NCI-H2107 (cell line): ENCODE measurements at regions not wholly inside any gene's neighbourhood (a gene's known extent, or its start where the extent isn't known, plus 50 kb on each side); places are given as distances from the start of the nearest gene placed in this dataset.

Experiments used
- DNase-seq: peaks from one replicate; lab custom pipeline; 2025; lab: John Stamatoyannopoulos, UW

- DNase-seq, result no peak
Measured at GRCh38 chr16:48936811-48937210, 326.8 kb upstream of the N4BP1 start.

- DNase-seq, result no peak
Measured at GRCh38 chr16:48932216-48932855, 322.4 kb upstream of the N4BP1 start.

GRCh38 chr16:48930951-48931553 lies 321.1 kb upstream of the N4BP1 start:
- no peak for DNase-seq

- no peak for DNase-seq
Measured at GRCh38 chr16:48919791-48920190, 309.8 kb upstream of the N4BP1 start.

- DNase-seq, result no peak
Measured at GRCh38 chr16:48918520-48919258, 308.7 kb upstream of the N4BP1 start.

- no peak for DNase-seq
Measured at GRCh38 chr16:48916566-48916965, 306.6 kb upstream of the N4BP1 start.

GRCh38 chr16:48914070-48914469 lies 304.1 kb upstream of the N4BP1 start:
- DNase-seq, result no peak

GRCh38 chr16:48913384-48913783 lies 303.4 kb upstream of the N4BP1 start:
- DNase-seq, result no peak

- DNase-seq, result no peak
Measured at GRCh38 chr16:48912360-48912759, 302.4 kb upstream of the N4BP1 start.

GRCh38 chr16:48911700-48912099 lies 301.7 kb upstream of the N4BP1 start:
- DNase-seq, result no peak

- DNase-seq, result no peak
Measured at GRCh38 chr16:48910214-48910613, 300.2 kb upstream of the N4BP1 start.

- DNase-seq, result no peak
Measured at GRCh38 chr16:48909231-48909630, 299.3 kb upstream of the N4BP1 start.

- DNase-seq, result no peak
Measured at GRCh38 chr16:48907906-48908634, 298.1 kb upstream of the N4BP1 start.

GRCh38 chr16:48905632-48906505 lies 295.9 kb upstream of the N4BP1 start:
- DNase-seq, result no peak

GRCh38 chr16:48904333-48904732 lies 294.4 kb upstream of the N4BP1 start:
- DNase-seq, result no peak

GRCh38 chr16:48903039-48903438 lies 293.1 kb upstream of the N4BP1 start:
- DNase-seq, result no peak

- no peak for DNase-seq
Measured at GRCh38 chr16:48901712-48902374, 291.9 kb upstream of the N4BP1 start.

- DNase-seq, result no peak
Measured at GRCh38 chr16:48899500-48899899, 289.5 kb upstream of the N4BP1 start.

GRCh38 chr16:48897698-48898205 lies 287.8 kb upstream of the N4BP1 start:
- DNase-seq, result no peak

GRCh38 chr16:48895142-48895541 lies 285.2 kb upstream of the N4BP1 start:
- no peak for DNase-seq

GRCh38 chr16:48892893-48893292 lies 282.9 kb upstream of the N4BP1 start:
- DNase-seq, result no peak
